Activated T-helper 17 cell treated with anti-CD3 and anti-CD28 coated beads, Interleukin-2, amount 50 U/mL, for 72 hours (primary cell): ENCODE measurements at regions not wholly inside any gene's neighbourhood (a gene's known extent, or its start where the extent isn't known, plus 50 kb on each side); places are given as distances from the start of the nearest gene placed in this dataset.

Source experiments
- ATAC-seq: fragments of 150-1000 bp; cut with Tn5 transposase; replicated peaks from 2 replicates; pipeline ENCODE4 v1.10.0; 2021; ENCODE audit warnings: mild to moderate bottlenecking, moderate library complexity
- H3K27ac Mint-ChIP-seq: one replicate; pipeline ENCODE4 v1.8.0; 2022; ENCODE audit warnings: mixed read lengths
- H3K27me3 Mint-ChIP-seq: one replicate; pipeline ENCODE4 v1.8.0; 2022; ENCODE audit warnings: mixed read lengths
- H3K36me3 Mint-ChIP-seq: one replicate; pipeline ENCODE4 v1.8.0; 2022; ENCODE audit warnings: low read depth, mild to moderate bottlenecking, mixed read lengths
- H3K4me1 Mint-ChIP-seq: one replicate; pipeline ENCODE4 v1.8.0; 2022; ENCODE audit warnings: mixed read lengths
- H3K4me3 Mint-ChIP-seq: one replicate; pipeline ENCODE4 v1.8.0; 2022; ENCODE audit warnings: mild to moderate bottlenecking, mixed read lengths
- H3K9me3 Mint-ChIP-seq: one replicate; pipeline ENCODE4 v1.8.0; 2022; ENCODE audit warnings: mixed read lengths

- no peak for ATAC-seq
- H3K9me3 Mint-ChIP-seq, result no peaks in the 10 kb centered on the region
- H3K4me3 Mint-ChIP-seq, result no peak overlapping the region
- H3K36me3 Mint-ChIP-seq, result no peaks in the 10 kb centered on the region
- no peak overlapping the region for H3K27ac Mint-ChIP-seq
- H3K27me3 Mint-ChIP-seq, result peaks cover 19% of the 10 kb centered on the region
- no peaks in the 10 kb centered on the region for H3K4me1 Mint-ChIP-seq
Observed at GRCh38 chr3:53998980-53999379, 107.3 kb upstream of the SELENOK start.

- H3K36me3 Mint-ChIP-seq, result no peaks in the 10 kb centered on the region
- H3K4me1 Mint-ChIP-seq, result no peaks in the 10 kb centered on the region
- ATAC-seq, result no peak
- H3K27me3 Mint-ChIP-seq, result peaks cover 21% of the 10 kb centered on the region
- H3K9me3 Mint-ChIP-seq, result no peaks in the 10 kb centered on the region
- H3K27ac Mint-ChIP-seq, result no peak overlapping the region
- H3K4me3 Mint-ChIP-seq, result no peak overlapping the region
Observed at GRCh38 chr3:53997476-53997875, 105.8 kb upstream of the SELENOK start.

DNA sequence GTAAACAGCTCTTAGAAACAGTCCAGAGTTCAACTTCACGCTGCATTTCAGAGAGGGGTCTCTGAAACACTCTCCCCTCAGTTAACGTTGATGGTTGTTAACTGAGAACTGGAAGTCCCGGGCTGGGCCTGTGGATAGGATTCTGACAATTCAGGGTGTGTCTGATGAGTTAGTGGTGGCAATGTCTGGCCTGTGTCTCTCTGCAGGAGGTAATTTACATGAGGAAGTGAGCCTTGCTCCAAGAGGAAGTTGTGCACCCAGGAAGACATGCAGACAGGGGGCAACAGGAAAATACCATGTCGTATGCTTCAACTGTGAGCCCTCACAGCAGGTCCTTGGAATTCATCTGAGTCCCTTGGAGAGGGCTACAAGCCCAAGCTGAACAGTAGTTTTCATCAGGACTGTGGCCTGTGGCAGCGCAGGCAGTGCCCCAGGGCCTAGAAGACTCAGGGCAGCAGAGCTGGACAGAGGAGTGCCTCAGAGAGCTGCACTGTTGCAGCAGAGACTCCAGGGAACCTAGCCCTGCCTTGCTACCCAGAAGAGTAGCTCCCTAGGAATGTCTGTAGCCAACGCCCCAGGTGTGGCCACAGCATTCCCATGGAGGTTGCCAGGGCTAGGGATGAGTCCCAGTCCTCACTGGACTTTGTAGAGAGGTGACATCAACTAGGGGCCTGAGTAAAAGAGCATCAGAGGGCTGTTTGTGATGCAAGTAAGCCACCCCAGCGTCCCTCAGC lies 104.6 kb upstream of the SELENOK start:
- H3K9me3 Mint-ChIP-seq, result no peaks in the 10 kb centered on the region
- no peak overlapping the region for H3K27ac Mint-ChIP-seq
- H3K4me1 Mint-ChIP-seq, result no peaks in the 10 kb centered on the region
- ATAC-seq, result no peak
- H3K27me3 Mint-ChIP-seq, result peaks cover 25% of the 10 kb centered on the region
- H3K36me3 Mint-ChIP-seq, result no peaks in the 10 kb centered on the region
- H3K4me3 Mint-ChIP-seq, result no peak overlapping the region

GRCh38 chr3:53994986-53995603 lies 103.4 kb upstream of the SELENOK start:
- H3K4me1 Mint-ChIP-seq, result no peaks in the 10 kb centered on the region
- no peak overlapping the region for H3K4me3 Mint-ChIP-seq
- no peak overlapping the region for H3K27ac Mint-ChIP-seq

GRCh38 chr3:53991240-53991639 lies 99.6 kb upstream of the SELENOK start:
- Mint-ChIP-seq H3K4me1 (no peaks in the 10 kb centered on the region), H3K9me3 (no peaks in the 10 kb centered on the region)

More at GRCh38 chr3:53994986-53995603, 103.4 kb upstream of the SELENOK start:
- Mint-ChIP-seq H3K9me3 (no peaks in the 10 kb centered on the region), H3K36me3 (no peaks in the 10 kb centered on the region), H3K27me3 (peaks cover 28% of the 10 kb centered on the region)
- ATAC-seq, result no peak

DNA sequence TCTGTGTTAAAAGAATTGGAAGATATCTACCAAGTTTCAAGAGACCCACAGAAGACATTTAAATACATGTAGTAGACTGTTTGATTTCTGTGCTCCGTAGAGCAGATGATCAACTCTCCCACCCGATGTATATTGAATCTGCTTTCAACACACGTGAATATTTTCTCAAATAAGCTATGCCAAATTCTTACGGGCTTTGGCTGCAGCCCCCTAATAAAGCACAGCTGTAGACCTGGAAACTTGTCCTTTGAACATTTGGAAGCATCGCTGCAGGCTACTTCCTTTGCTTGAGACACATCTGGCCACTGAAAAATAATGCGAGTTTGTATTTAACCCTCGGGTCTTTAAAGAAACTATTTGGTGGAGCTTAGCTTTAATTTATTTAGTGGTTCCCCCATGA lies 98.3 kb upstream of the SELENOK start:
- Mint-ChIP-seq H3K4me1 (no peaks in the 10 kb centered on the region), H3K27ac (no peak overlapping the region), H3K27me3 (peaks cover 15% of the 10 kb centered on the region), H3K4me3 (no peak overlapping the region), H3K36me3 (no peaks in the 10 kb centered on the region), H3K9me3 (no peaks in the 10 kb centered on the region)
- ATAC-seq, result no peak

More at GRCh38 chr3:53991240-53991639, 99.6 kb upstream of the SELENOK start:
- H3K4me3 Mint-ChIP-seq, result no peak overlapping the region
- ATAC-seq, result no peak
- H3K27me3 Mint-ChIP-seq, result peaks cover 15% of the 10 kb centered on the region
- no peak overlapping the region for H3K27ac Mint-ChIP-seq
- no peaks in the 10 kb centered on the region for H3K36me3 Mint-ChIP-seq

GRCh38 chr3:53989451-53989850 lies 97.8 kb upstream of the SELENOK start:
- Mint-ChIP-seq H3K4me1 (no peaks in the 10 kb centered on the region), H3K9me3 (no peaks in the 10 kb centered on the region), H3K27me3 (peaks cover 15% of the 10 kb centered on the region), H3K27ac (no peak overlapping the region), H3K36me3 (no peaks in the 10 kb centered on the region), H3K4me3 (no peak overlapping the region)
- ATAC-seq, result no peak

DNA sequence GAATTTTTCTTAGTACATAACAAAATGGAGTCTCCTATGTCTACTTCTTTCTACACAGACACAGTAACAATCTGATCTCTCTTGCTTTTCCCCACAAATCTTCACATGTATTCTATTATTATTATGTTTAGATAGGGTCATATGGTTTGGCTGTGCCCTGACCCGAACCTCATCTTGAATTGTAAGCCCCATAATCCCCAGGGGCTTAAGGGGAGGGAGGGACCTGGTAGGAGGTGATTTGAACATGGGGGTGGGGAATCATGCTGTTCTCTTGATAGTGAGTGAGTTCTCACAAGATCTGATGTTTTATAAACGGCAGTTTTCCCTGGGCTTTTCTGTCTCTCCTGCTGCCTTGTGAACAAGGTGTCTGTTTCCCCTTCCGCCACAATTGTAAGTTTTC lies 86.7 kb upstream of the SELENOK start:
- H3K27ac Mint-ChIP-seq, result no peak overlapping the region
- H3K9me3 Mint-ChIP-seq, result peaks cover 24% of the 10 kb centered on the region
- H3K27me3 Mint-ChIP-seq, result peaks cover 19% of the 10 kb centered on the region
- ATAC-seq, result no peak
- H3K4me1 Mint-ChIP-seq, result no peaks in the 10 kb centered on the region
- no peak overlapping the region for H3K4me3 Mint-ChIP-seq
- H3K36me3 Mint-ChIP-seq, result no peaks in the 10 kb centered on the region

- Mint-ChIP-seq H3K27me3 (peaks cover 16% of the 10 kb centered on the region), H3K9me3 (peaks cover 30% of the 10 kb centered on the region), H3K36me3 (no peaks in the 10 kb centered on the region), H3K4me3 (no peak overlapping the region), H3K4me1 (no peaks in the 10 kb centered on the region), H3K27ac (no peak overlapping the region)
- ATAC-seq, result no peak
Observed at GRCh38 chr3:53975382-53975781, 83.7 kb upstream of the SELENOK start.

DNA sequence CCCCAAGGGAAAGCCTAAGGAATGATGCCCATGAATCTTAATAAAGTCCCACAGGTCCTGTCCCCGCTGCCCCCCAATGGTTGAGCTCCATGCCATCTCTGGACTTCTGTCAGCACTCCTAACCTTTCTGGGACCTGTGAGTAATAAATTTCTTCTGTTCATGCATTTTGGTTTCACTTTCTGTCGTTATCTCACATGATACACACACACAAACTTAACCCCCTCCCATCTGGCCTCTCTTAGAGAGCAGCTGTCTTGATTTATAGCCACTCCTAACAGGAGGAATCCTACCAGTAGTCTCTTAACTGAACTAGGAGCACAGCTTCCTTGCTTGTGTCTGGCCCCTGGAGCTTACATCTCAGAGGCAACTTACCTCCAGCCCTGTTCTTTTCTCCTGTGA lies 82.7 kb upstream of the SELENOK start:
- Mint-ChIP-seq H3K36me3 (no peaks in the 10 kb centered on the region), H3K4me1 (no peaks in the 10 kb centered on the region), H3K4me3 (no peak overlapping the region), H3K27ac (no peak overlapping the region), H3K27me3 (peaks cover 11% of the 10 kb centered on the region), H3K9me3 (peaks cover 30% of the 10 kb centered on the region)
- no peak for ATAC-seq

DNA sequence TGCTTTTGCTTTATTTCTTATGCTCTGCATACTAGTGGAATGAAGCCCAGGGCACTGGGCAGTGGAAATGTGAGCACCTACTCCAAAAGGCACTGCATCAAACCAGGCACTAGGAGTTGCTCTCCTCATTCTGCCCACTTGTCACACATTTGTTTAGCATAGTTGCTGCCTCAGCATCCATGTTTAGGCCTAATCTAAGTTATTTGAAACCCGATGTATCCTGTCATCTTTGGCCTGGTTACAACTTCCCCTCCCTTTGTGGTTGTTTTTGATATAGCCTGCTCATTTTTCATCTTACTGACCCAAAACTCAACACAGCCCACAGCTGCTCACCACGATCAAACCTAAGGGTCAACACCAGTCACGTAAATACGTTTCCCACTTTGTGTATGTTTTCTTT lies 82.2 kb upstream of the SELENOK start:
- H3K9me3 Mint-ChIP-seq, result peaks cover 30% of the 10 kb centered on the region
- H3K36me3 Mint-ChIP-seq, result no peaks in the 10 kb centered on the region
- no peak overlapping the region for H3K4me3 Mint-ChIP-seq

DNA sequence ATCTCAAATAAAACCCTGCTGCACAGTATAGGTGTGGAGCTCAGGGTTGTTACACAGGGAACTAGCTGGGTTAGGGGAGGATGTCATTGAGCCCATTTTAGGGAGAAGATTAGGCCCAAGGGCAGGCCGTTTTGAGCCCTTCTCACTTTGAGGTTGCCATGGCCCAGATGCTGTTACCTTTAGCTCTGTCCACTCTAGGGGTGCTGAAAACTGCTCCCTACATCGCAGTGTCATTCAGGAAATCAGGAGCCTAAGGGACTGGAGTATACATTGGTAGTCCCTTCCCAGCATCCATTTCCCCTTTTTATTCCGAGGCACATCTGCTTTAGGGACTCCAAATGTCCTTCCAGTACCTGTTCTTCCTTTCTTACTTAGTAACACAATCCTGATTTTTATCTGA lies 79.0 kb upstream of the SELENOK start:
- no peak overlapping the region for H3K4me3 Mint-ChIP-seq
- ATAC-seq, result no peak
- no peaks in the 10 kb centered on the region for H3K36me3 Mint-ChIP-seq
- H3K4me1 Mint-ChIP-seq, result no peaks in the 10 kb centered on the region
- peaks cover 24% of the 10 kb centered on the region for H3K9me3 Mint-ChIP-seq
- H3K27me3 Mint-ChIP-seq, result peaks cover 11% of the 10 kb centered on the region
- H3K27ac Mint-ChIP-seq, result no peak overlapping the region

More for the DNA sequence above, 82.2 kb upstream of the SELENOK start:
- no peak overlapping the region for H3K27ac Mint-ChIP-seq
- peaks cover 11% of the 10 kb centered on the region for H3K27me3 Mint-ChIP-seq
- H3K4me1 Mint-ChIP-seq, result no peaks in the 10 kb centered on the region
- ATAC-seq, result no peak

DNA sequence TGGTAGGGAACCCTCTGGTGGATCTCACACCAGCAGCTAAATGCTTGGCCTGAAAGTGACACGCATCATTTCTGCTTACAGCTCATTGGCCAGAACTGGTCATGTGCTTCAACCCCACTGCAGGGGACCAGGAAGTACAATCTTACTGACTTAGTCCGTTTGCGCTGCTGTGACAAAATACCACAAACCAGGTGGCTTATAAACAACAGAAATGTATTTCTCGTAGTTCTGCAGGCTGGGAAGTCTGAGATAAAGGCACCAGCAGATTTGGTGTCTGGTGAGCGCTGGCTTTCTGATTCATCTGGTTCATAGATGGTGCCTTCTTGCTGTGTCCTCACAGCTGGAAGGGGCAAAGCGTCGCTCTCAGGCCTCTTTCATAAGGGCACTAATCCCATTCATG lies 77.4 kb upstream of the SELENOK start:
- Mint-ChIP-seq H3K27me3 (peaks cover 5% of the 10 kb centered on the region), H3K4me3 (no peak overlapping the region)
- ATAC-seq, result no peak

DNA sequence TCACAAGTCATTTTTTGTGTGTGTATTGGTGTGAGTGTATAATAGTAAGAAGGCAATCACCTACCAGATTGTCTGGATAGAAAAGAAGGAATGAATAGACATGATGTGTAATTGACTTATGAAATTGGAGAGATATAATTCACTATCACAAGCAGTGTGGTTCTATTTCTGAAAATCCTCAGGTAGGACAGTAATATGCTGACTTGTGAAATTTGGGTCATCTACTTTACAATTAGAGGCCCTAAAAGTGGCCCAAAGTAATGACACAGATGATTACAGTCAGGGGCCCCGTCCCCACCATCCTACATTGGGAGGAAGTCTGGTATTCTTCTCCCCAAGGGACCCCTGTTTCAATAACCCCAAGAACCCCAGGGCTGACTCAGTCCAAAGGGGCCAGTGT lies 73.6 kb upstream of the SELENOK start:
- Mint-ChIP-seq H3K9me3 (peaks cover 3% of the 10 kb centered on the region), H3K27ac (no peak overlapping the region), H3K27me3 (peaks cover 7% of the 10 kb centered on the region), H3K4me3 (no peak overlapping the region), H3K36me3 (no peaks in the 10 kb centered on the region), H3K4me1 (no peaks in the 10 kb centered on the region)
- no peak for ATAC-seq

More for the DNA sequence above, 77.4 kb upstream of the SELENOK start:
- Mint-ChIP-seq H3K27ac (no peak overlapping the region), H3K36me3 (no peaks in the 10 kb centered on the region), H3K4me1 (no peaks in the 10 kb centered on the region), H3K9me3 (peaks cover 15% of the 10 kb centered on the region)

DNA sequence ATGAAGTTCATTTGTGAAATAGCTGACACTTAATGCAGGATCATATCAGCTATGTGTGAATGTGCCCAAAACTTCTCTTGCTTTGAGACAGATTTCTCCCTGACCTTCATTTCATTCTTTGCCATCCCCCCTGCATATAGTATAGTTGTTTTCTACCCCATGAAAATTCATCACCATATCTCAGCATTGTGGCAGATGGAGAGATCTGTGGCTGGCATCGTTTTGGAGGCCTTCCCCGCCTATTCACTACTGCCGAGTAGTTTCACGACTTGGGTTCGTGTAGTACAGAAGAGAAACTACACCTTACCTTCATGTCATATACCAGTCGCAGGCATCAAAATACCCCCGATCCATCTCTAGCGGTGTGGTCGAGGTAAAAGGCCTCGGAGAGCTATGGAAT lies 66.2 kb upstream of the SELENOK start:
- ATAC-seq, result no peak
- H3K9me3 Mint-ChIP-seq, result peaks cover 3% of the 10 kb centered on the region
- peaks cover 24% of the 10 kb centered on the region for H3K27me3 Mint-ChIP-seq
- H3K4me1 Mint-ChIP-seq, result no peaks in the 10 kb centered on the region
- no peak overlapping the region for H3K4me3 Mint-ChIP-seq
- no peaks in the 10 kb centered on the region for H3K36me3 Mint-ChIP-seq
- no peak overlapping the region for H3K27ac Mint-ChIP-seq
